Pons (tissue), 1 donor: ENCODE measurements at regions not wholly inside any gene's neighbourhood (a gene's known extent, or its start where the extent isn't known, plus 50 kb on each side); places are given as distances from the start of the nearest gene placed in this dataset.
A peak's percentile ranks its signal among the peaks of the same experiment; 100 is the strongest.

ENCODE experiments used
- DNase-seq: peaks from one replicate; pipeline ENCODE4 v3.0.0-alpha.2; 2016; ENCODE audit warnings: low spot score

- no peak for DNase-seq
These were observed 138.0 kb upstream of the EFNA5 start for GRCh38 chr5:107808671-107809137.

DNA sequence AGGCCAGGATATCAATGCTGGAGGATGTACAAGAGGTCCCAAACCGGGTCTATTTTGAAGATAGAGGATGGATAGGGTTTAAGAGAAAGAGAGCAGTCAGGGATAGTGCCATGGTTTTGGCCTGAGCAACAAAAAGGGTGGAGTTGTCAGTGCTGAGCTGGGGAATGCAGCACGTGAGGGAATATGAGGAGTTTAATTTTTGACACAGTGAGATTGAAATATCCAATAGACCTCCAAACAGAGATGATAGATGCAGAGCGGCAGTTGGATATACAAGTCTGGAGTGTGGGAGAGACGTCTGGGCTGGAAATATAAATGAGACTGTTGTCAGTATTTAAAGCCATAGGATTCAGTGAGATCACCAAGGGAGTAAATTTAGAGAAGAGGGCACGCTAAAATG, 136.7 kb upstream of the EFNA5 start:
- DNase-seq: no peak

- DNase-seq: no peak
These were observed 136.0 kb upstream of the EFNA5 start for GRCh38 chr5:107806705-107807104.

- no peak for DNase-seq
These were observed 135.5 kb upstream of the EFNA5 start for GRCh38 chr5:107806271-107806670.

DNA sequence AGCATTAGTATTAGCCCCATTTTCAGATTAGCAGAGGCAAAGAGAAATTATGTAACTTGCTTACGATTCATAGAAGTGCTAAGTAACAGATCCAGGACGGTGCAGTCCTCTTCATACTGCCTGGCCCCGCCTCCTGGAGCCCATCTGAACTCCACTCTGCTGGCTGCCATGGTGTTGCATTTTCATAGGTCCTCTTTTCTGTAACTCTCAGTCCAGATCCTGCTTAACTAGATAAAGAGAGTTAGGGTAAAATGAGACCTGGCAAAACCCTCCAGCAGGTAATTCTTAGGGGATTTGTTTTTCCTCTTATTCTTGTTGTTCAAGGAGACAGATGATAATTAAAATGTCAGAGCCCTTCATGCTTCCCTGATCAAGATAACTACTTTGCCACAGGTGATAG, 135.1 kb upstream of the EFNA5 start:
- DNase-seq: no peak

DNA sequence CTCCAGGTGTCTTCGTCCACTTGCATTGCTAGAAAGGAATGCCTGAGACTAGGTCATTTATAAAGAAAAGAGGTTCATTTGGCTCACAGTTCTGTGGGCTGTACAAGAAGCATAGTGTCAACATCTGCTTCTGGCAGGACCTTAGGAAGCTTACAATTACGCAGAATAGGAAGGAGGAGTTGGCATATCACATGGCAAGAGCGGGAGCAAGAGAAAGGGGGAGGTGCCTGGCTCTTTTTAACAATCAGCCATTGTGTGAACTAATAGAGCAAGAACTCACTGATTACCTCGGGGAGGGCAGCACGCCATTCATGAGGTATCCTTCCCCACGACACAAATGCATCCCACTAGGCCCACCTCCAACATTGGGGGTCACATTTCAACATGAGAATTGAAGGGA, 134.4 kb upstream of the EFNA5 start:
- no peak for DNase-seq

- DNase-seq: no peak
These were observed 133.0 kb upstream of the EFNA5 start for GRCh38 chr5:107803728-107804127.

- no peak for DNase-seq
These were observed 130.3 kb upstream of the EFNA5 start for GRCh38 chr5:107801061-107801460.

GRCh38 chr5:107799306-107799705, 128.6 kb upstream of the EFNA5 start:
- DNase-seq: no peak

DNA sequence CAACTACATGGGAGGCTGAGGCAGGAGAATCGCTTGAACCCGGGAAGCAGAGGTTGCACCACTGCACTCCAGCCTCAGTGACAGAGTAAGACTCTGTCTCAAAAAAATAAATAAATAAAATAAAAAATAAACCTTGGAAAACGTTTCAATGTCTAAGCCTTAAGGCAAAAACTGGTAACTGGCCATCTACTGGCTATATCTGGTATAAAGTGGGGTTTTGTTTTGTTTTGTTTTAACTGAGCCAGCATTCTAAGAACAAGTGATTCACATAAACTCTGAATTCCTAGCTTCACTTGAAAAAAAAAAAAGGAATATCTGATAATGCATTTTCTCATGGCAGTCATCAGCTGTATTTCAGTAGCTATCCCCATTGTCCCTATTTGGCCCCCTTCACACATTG, 126.1 kb upstream of the EFNA5 start:
- no peak for DNase-seq

DNA sequence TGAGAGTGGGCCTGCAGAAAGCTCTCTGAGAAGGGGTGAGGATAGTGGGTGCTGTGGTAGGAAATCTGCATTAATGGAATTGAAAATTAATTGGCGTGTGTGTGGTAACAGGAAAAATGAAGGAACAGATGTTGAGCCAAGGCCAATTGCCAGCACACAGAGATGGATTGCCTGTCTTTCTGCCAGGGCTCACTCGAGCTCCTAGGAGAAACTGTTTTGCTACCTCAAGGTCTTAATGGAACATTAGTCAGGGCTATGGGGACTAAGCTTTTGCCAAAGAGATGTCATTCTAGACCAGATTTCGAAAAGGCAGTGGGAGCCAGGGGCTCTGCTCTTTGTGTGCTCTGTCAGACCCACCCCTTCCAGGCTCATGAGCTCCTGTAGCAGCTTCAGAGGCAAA, 124.0 kb upstream of the EFNA5 start:
- DNase-seq: peak; percentile 9

DNA sequence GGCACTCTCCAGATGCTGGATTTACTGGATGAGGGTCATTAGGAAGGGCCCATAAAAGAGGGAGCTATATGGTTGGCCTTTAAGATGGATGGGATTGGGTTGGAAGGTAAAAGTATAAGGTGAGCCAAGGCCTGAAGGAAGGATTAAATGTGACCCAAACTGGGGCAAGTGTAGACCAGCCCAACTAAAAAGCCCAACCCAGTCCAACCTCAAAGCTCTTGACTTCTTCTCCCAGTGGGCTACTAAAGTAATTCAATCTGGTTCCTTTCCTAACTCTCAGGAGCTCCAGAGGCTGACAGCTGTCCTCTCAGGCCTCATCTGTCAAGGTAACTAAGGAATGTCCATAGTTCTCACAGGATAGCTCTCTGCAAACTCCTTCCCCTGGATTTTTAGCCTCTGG, 122.2 kb upstream of the EFNA5 start:
- DNase-seq: no peak

DNA sequence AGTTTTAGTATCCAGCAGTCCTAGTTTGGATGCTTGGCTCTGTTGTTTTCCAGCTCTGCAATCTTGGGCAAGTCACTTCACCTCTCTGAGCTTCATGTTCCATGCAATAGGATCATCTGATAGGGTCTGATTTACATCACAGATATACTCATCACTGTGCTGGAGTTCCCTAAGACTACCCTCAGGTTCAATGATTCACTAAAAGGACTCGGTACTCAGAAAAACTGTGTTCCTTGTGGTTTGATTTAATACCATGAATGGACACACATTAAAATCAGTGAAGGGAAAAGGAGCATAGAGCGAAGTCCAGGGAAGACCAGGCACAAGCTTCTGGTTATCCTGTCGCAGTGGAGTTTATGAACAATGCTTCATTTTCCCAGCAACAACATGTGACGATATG, 119.9 kb upstream of the EFNA5 start:
- DNase-seq: no peak

- DNase-seq: no peak
These were observed 115.7 kb upstream of the EFNA5 start for GRCh38 chr5:107786424-107786823.

DNA sequence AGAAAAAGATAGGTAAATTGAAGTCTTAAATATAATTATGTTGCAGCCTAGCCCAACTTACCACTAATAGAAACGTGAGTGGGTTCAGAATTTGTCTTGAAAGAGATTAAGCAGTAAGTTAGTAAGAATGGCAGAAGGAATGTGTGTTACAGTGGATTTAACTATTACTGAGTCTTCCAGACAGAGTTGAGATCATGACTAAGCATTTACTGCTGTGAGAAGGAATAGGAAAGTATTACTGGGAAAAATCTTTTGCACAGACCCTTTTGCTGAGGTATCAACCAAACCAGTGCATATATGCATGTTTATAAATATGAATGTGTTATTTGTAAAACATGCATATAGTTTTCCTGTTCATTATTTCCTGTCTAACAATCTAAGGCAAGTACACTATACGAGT, 112.8 kb upstream of the EFNA5 start:
- no peak for DNase-seq

DNA sequence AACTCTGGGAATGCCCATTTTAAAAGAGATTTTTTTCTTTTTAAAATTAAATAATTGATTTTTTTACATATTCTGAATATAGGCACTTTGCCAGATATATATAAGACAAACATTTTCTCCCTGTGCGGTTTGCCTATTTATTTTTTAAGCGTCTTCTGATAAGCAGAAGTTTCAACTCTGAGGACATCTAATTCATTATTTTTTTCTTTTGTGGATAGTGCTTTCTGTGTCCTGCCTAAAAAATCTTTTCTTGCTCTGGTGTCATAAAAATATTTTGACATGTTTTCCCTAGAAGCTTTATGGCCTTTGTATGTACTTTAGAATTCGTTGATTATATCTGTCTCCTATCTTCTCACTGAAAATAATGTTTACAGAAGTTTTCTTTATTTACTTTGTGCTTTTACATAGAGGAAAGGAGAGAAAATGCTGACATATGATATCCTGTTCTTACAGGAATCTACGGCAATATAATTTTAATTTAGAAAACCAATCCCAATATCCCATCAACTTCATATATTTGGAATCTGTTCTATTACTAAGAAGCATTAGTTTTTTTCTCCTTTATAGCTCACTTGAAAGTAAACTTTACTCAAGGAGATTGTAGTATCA, 111.9 kb upstream of the EFNA5 start:
- DNase-seq: no peak

GRCh38 chr5:107781451-107781850, 110.7 kb upstream of the EFNA5 start:
- DNase-seq: no peak

GRCh38 chr5:107779437-107779836, 108.7 kb upstream of the EFNA5 start:
- DNase-seq: no peak

GRCh38 chr5:107778647-107779046, 107.9 kb upstream of the EFNA5 start:
- no peak for DNase-seq

- DNase-seq: no peak
These were observed 106.4 kb upstream of the EFNA5 start for GRCh38 chr5:107776922-107777740.

GRCh38 chr5:107776506-107776905, 105.8 kb upstream of the EFNA5 start:
- DNase-seq: no peak

DNA sequence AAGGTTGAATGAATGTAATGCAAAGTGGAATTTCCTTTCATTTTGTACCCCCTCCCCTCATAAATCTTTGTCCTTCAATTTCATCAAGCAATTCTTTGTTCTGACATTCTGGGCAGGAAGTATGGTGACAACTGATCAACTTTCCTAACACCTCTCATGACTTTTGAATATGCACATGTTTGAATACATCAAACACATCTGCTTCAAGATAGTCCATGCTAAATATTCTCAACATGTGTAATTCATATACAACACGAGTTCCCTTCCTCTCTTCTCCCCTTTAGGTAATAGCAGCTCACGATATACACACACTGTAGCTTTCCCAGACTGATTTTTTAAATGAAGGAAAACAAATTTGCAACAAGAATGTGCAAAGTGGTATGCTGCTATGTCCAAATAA, 103.6 kb upstream of the EFNA5 start:
- DNase-seq: no peak

DNA sequence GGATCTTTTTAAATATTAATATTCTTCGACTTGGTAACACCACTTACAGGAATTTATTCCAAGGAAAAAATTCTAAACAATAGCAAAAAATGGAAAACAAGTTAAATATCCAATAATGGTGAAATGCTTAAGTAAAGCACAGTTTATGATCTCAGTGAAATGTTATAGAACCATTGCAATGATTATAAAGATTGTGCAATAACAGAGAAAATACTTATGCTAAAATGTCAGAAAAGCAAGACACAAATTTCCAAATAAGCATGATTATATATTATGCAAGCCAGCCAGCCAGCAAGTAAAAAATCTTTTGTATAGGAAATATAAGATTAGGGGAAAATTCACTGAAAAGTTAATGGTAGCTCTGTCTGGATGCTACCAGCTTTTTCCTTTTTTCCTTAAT, 102.7 kb upstream of the EFNA5 start:
- DNase-seq: no peak
